ENCODE measurements at regions not wholly inside any gene's neighbourhood (a gene's known extent, or its start where the extent isn't known, plus 50 kb on each side); places are given as distances from the start of the nearest gene placed in this dataset.

- TF ChIP-seq MNT (conservative IDR thresholded peaks at IDR 0.05): 0 out of 4 replicates have a peak, but pooled peaks of 1 of the 2 experiments have one; percentile 41
- no peak for TF ChIP-seq OTX1 (CRISPR knock-in tag; IDR thresholded peaks at IDR 0.05)
- 0 out of 2 replicates have a peak, but pooled peaks have one; percentile 10 for TF ChIP-seq MAFF (IDR thresholded peaks at IDR 0.05; ENCODE audit: low read length)
- TF ChIP-seq CREB3 (tag; conservative IDR thresholded peaks at IDR 0.05; ENCODE audit: low read depth): no peak
- no peak for TF ChIP-seq ATF6 (CRISPR knock-in tag; IDR thresholded peaks at IDR 0.05)
- TF ChIP-seq ZNF324 (CRISPR knock-in tag; IDR thresholded peaks at IDR 0.05): no peak
- no peak for TF ChIP-seq ZNF561 (CRISPR knock-in tag; conservative IDR thresholded peaks at IDR 0.05)
- TF ChIP-seq EZH2 (IDR thresholded peaks at IDR 0.05; ENCODE audit: borderline replicate concordance, low read depth, low read length): no peak
- no peak for TF ChIP-seq ZNF408 (CRISPR knock-in tag; IDR thresholded peaks at IDR 0.05; ENCODE audit: low read depth)
- TF ChIP-seq HDAC3 (IDR thresholded peaks at IDR 0.05; ENCODE audit: borderline replicate concordance, partially characterized antibody): peak; percentile 47
- TF ChIP-seq BHLHE40 (IDR thresholded peaks at IDR 0.05; ENCODE audit: low read length): 0 out of 2 replicates have a peak, but pooled peaks have one; percentile 4
- no peak for TF ChIP-seq ZBTB17 (CRISPR knock-in tag; IDR thresholded peaks at IDR 0.05)
- TF ChIP-seq ETS2 (tag; IDR thresholded peaks at IDR 0.05; ENCODE audit: borderline replicate concordance, poor library complexity, severe bottlenecking): no peak
- TF ChIP-seq C11orf30 (IDR thresholded peaks at IDR 0.05; ENCODE audit: low read depth): peak; percentile 18; the same call in 1 of the 2 replicates
- TF ChIP-seq TBL1XR1 (IDR thresholded peaks at IDR 0.05; ENCODE audit: low read length in 2 of 2): peak in 1 of 2 experiments; percentile 79; a peak in 2 of 4 replicates
- peak; percentile 91 for TF ChIP-seq ARID1B (IDR thresholded peaks at IDR 0.05)
- TF ChIP-seq JUND (IDR thresholded peaks at IDR 0.05; ENCODE audit: borderline replicate concordance, low read depth, low read length): peak; percentile 73; the same call in 1 of the 2 replicates
- peak; percentile 21; the same call in 1 of the 3 replicates for TF ChIP-seq JUND (tag; IDR thresholded peaks at IDR 0.05; ENCODE audit: borderline replicate concordance, low read depth, low read length)
- TF ChIP-seq PML (IDR thresholded peaks at IDR 0.05; ENCODE audit: low read length): peak; percentile 75
- TF ChIP-seq CHAMP1 (IDR thresholded peaks at IDR 0.05): peak; percentile 53; the same call in 1 of the 2 replicates
- peak; percentile 92 for TF ChIP-seq TCF3 (CRISPR knock-in tag; IDR thresholded peaks at IDR 0.05)
Measured at GRCh38 chr6:4274382-4275082, 139.2 kb upstream of the ECI2 start (continued).

Data from K562 (cell line).